Ramos (cell line): ENCODE measurements at regions not wholly inside any gene's neighbourhood (a gene's known extent, or its start where the extent isn't known, plus 50 kb on each side); places are given as distances from the start of the nearest gene placed in this dataset.
"Not testable (repeated sequence)": the region's sequence is repeated elsewhere in the genome, so short reads cannot be mapped to it uniquely, and the experiment has no call there.

Experiments
- in situ Hi-C: fragments of 300-500 bp; cut with MboI; formaldehyde crosslinking; loops from one replicate; pipeline ENCODE4 v1.14.3; 2022; ENCODE audit warnings: low sequenced_read_pairs; ENCODE audit not compliant: unreplicated experiment

DNA sequence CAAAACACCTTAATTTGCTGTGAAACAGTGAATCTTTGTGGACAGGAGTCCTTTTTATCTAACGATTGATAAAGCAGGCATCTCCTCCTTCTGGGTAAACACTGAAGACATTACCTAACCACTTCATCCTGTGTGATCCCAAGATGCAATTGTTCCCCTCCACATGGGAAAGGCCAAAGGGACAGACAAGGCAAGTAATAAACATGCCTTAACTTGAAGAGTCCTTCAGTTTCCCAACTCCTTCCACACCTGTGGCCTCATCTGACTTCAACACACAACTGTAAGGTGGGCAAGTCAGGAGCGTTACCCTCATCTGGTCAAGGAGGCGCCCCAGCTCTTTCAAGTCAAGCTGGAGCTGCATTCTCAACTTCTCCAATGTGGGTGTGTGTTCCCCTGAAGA is 278.6 kb downstream of the ABCC12 start:
- in situ Hi-C loops = no loop called here

DNA sequence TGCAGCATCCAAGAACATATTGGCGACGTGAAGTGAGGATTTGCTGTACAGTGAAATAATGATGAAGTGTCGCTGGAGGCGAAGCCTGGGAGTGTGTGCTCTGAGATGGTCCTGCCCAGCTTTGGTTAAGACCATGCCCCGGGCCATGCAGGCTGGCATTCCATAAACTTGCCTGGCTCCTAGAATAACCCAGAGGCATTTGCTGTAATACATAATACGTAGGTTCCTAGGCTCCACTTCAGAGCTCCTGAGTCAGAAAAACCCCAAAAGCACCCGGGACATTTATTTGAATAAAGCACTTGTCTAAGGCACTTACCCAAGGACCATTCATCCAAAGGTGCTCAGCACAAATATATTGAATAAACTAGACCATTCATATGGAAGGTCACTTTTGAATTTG is 279.3 kb downstream of the ABCC12 start:
- in situ Hi-C loops = no loop called here

DNA sequence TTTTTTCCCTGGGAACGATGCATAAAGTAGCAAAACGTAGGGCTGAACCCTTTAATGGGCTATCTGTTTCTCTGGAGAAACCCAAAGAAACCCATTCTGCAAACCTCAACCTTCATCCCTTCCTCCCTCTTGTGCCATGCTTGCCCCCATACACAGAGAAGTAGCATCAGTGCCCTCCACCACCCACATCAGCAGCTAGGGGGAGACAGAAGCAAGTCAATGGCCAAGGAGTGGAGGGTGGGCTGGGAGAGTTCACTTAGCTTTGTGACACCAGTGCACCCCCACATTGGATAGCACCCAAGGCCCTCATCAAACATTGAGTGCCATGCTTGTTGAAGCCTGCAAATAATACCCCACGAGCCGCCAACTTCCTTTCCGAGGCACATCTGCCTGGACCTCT is 282.4 kb downstream of the ABCC12 start:
- in situ Hi-C loops = no loop called here

DNA sequence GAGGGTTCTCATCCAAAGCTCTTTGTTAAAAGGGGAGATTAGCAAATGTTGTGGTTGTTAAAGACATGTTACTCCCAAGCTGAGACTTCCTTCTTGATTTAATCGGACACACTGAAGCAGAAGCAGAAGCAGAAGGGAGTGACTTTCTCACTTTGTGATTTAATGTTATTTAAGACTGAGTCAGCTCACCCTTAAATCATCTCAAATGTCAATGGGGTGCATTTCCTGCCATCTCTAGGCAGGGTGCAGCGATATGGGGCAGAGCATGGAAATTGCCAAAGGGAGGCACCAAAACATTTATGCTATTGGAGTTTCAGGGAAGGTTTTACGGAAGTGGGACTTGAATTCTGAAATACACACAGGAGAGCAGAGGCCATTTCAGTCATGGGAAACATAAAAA is 283.6 kb downstream of the ABCC12 start:
- in situ Hi-C loops = no loop called here

DNA sequence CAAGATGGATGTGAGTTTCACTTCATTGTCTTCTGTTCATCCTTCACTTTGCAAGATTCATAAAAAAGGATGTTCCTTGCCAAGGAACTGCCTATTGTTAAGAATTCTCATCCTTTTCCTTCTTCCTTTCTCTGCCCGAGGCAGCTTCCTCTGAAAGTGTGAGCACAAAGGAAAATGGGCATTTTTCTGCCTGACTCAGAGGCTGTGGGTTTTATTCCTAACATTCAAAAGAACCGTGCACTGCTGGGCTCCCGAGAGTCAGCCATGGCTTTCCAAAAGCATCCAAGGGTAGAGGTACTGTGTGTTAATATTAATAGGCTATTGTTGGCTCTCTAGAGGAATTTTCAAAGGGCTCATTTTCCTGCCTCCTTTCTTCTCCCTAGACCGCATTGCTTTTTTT is 289.4 kb downstream of the ABCC12 start:
- in situ Hi-C loops = no loop called here

DNA sequence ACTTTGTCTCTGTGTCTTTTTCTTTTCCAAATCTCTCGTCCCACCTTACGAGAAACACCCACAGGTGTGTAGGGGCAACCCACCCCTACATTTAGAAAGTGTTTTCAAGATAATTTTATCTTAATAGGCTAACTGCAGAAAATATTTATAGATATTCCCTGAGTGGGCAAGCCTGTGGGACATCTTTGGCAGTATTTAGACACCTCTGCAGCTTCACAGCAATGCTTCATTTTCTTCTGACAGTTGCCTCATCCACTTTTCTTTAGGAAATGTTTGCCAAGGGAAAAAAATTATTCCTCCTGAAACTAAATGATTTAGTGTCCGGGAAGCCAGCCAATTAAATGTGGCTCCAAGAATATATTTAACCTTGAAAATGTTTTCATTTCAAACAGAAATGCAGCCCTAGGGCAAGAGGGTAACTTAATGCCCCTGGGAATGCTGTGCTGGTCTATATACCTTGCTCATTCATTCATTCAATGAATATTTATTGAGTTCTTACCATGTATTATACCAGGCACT is 290.4 kb downstream of the ABCC12 start:
- in situ Hi-C loops = no loop called here

DNA sequence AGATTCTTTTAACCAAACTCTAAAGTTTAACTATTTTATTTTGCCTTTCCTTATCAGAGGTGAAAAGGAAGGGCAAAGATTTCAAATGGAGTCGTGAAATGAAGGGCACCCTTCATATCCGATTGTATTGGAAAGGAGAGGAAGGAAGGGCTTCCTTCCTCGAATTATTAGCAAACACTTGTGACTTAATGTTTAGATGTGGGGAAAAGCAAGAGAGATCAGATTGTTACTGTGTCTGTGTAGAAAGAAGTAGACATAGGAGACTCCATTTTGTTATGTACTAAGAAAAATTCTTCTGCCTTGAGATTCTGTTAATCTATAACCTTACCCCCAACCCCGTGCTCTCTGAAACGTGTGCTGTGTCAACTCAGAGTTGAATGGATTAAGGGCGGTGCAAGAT is 291.5 kb downstream of the ABCC12 start:
- in situ Hi-C loops = not testable (repeated sequence)

DNA sequence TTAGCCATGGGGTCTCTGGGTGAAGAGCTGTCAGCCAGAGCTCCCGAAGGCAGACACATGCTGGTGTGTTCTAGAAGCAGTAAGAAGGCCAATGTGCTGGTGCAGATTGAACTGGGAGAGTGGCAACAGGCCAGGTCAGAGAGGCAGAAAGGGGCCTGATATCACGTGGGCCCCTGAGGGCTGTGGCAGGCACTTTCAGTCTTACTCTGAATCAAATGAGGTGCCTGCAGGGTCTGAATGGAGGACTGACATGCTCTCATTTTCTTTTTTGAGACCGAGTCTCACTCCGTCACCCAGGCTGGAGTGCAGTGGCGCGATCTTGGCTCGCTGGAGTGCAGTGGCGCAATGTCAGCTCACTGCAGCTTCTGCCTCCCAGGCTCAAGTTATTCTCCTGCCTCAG is 293.8 kb downstream of the ABCC12 start:
- in situ Hi-C loops = no loop called here

DNA sequence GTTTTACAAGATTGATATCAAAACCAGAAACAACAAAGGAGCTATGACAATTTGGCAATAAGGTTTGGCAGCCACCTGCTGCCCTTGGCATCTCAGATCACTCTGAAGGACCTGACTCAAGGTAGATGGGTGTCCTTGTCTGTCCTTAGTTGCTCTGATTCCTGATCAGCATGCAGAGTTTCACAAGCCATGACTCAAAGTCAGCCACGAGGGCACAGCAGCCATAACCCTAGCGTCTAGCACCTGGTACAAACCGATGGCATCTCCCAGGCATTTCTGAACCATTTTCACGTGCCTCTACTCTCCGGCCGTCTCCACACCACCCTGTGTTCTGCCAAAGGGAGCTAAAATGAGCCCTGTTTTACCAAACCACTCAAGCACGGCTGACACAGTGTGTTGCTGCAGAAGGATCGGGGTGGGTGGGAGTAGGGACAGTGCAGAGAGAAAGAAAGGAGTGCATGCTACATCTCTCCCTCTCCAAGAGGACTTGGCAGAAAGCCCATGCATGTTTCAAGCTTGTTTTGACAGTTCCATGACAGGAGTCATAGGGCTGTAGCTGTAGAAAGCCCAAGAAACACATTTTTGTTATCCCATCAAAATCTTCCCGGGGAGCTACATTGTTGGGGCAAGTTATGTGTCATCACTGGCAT is 297.3 kb downstream of the ABCC12 start:
- in situ Hi-C loops = no loop called here

DNA sequence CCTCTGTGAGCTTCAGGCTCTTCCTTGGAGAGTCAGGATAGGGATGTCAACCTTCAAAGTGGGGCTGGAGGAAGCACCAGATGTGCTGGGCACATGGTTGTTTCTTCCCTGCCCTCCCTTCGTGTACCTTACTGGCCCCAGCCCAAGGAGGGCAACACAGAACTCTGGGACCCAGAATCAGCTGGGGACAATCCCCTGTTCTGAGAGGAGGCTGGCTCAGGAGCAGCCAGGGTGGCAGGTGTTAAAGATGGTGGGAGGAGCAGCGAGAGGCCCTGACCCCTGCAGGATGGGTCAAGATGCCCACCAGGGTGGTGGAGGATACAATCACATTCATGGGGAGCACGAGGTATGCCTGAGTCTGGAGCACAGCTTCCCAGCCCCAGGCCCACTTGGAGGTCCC is 300.4 kb downstream of the ABCC12 start:
- in situ Hi-C loops = no loop called here

DNA sequence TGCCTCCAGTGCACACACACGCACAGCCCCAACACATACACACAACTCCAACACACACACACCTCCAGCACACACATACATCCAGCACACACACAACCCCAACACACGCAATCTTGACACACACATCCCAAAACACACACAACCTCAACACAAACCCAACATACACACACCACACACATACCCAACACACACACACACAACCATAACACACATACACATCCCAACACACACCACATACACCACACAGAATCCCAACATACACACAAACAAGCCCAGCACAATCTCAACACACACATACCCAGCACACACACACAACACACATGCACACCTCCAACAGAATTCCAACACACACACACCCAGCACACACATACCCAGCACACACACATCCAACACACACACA is 301.1 kb downstream of the ABCC12 start:
- in situ Hi-C loops = no loop called here

DNA sequence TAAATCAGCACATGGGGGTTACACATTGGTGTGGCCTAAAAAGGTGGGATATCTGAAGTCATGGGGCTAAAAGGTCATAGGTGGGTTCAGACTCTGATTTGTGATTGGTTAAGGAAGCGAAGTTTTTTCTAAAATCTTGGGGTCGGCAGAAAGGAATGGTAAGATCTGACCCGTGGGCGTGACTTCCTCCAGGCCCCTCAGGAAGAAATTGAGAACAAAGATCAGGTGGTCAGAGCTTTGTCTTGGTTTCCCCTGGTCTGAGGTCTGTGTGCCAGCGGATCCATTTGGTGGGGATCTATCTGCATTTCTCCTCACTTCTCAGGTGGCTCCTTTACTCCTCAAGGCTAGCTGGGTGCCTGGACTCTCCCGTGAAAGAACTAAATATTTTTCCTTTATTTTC is 302.8 kb downstream of the ABCC12 start:
- in situ Hi-C loops = no loop called here

DNA sequence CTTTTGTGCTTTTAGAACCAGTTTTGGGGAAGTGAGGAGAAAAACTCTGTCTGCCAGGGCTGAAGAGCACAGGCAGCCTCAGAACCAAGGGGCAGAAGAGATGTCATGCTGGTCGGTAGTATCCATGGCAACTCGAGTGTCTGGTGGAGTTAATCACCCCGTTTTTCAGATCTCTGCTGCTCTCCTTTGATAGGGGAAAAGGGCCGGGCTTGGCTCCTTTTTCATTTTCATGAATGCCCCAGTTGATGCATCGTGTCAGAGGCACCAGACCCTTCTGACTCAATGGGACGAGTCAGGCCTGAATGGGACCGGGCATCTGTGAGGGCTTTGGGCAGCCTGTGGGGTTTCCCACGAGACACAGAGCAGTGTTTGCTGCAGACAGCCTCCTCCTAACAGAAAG is 304.6 kb downstream of the ABCC12 start:
- in situ Hi-C loops = no loop called here

DNA sequence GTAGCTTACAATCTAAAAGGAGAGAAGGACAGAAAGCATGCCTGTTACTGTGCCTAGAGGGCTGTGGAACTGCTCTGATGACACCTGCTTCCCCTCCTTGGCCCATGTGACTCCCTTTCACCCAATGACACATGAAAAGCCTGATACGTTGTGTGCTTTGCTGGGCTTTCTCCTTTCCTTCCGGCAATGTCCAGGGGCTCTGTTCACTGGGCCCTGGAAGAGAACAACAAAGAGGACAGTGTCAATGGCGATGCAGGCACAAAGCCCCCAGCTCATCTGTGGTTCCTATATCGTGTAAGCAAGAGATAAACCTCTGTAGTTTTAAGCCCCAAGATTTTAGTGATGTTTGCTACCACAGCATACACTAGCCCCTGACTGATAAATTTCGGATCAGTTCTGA is 306.1 kb downstream of the ABCC12 start:
- in situ Hi-C loops = no loop called here

DNA sequence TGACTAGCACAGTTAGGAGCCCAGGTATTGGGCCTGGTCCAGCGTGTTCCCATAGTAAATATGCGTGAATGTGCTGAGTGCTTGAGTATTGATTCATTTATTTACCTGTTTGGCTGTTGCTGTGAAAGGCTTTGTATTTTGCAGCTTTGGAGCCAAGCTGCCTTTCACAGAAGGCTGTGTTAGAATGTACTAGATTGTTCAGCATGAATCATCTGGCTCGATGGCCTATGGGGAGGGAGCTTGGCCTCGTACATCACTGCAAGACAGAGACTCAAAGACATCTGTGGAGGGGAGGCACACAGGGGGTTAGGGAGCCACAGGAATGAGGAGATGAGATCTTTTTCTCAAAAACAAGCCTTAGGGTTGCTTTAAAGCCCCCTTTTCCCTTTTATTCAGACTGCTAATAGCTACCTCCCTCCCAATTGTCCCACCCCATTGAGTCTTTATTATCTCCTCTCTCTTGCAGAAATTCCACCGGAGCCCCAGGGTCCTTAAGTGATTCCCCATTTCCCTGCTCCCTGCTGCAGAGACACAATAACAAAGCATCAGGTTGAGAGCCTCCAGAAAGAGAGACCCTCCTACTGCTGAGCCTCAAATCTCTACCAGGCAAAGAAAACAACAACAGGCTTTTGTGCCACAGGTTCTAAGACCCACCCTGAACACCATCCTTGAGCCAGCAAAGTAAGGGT is 307.2 kb downstream of the ABCC12 start:
- in situ Hi-C loops = no loop called here

DNA sequence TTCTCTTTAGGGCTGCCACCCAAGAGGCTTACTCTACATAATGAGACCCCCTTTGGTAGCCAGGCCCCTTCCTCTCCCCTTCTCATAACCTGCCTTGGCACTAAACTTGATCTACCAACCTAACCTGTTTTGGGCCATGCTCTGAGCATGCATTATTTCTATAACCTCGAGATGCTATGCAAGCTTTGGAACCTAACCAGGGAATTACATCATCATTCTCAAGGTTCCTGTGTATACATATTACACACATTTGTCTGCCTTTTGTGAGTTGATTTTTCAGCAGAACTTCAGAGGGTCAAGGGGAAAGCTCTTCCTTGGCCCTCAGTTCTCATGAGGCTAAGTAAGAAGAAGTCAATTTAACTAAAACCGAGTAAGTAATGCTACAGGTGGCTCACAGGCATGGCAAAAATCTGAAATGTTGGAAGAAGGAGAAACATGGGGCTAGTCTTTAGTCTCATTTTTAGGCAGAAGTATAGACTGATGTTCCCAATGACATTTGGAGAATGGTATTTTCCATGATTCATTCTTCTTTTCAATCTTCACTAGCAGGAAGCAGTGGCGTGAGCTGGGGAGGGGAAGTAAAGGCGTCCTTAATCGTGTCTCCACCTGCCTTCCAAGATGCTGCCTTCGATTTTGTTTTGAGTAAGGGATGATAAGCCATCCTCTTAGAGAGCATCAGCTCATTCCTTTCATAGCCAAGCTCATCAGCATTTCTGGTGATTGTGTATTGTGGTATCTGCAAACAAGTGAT is 308.4 kb downstream of the ABCC12 start:
- in situ Hi-C loops = no loop called here

DNA sequence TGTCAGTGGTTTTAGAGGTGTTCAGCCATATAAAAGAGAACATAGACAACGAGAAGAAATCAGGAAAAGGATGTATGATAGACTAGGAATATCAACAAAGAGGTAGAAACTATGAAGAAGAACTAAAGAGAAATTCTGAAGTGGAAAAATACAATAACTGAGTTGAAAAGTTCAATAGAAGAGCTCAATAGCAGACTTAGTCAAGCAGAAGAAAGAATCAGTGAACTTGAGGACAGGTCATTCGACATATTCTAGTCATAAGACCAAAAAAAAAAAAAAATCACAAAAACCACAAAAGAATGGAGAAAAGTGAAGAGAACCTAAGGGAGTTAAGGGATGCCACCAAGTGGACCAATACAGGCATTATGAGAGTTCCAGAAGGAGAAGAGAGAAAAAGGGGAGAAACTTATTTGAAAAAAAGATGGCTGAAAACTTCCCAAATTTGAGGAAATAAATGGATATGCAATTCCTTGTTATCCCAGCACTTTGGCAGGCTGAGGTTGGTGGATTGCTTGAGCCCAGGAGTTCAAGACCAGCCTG is 321.2 kb downstream of the ABCC12 start:
- in situ Hi-C loops = no loop called here

DNA sequence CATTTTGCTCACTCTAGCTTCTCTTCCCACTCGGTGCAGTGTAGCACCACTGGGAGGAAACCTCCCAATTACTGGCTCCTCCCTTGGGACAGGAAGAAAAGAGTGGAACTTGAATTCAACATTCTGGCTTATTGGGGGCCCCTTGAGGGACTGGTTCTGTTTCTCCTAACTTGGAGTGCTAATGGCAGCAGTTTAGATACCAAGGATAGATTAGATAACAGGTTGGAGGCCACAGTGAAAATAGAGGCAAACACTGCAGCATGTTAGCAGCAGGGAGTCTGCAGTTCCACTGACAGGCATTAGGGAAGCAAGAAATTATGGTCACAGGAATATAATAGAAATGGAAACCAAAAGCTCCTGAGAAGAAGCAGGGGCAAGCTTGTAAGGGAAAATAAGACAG is 322.0 kb downstream of the ABCC12 start:
- in situ Hi-C loops = no loop called here

DNA sequence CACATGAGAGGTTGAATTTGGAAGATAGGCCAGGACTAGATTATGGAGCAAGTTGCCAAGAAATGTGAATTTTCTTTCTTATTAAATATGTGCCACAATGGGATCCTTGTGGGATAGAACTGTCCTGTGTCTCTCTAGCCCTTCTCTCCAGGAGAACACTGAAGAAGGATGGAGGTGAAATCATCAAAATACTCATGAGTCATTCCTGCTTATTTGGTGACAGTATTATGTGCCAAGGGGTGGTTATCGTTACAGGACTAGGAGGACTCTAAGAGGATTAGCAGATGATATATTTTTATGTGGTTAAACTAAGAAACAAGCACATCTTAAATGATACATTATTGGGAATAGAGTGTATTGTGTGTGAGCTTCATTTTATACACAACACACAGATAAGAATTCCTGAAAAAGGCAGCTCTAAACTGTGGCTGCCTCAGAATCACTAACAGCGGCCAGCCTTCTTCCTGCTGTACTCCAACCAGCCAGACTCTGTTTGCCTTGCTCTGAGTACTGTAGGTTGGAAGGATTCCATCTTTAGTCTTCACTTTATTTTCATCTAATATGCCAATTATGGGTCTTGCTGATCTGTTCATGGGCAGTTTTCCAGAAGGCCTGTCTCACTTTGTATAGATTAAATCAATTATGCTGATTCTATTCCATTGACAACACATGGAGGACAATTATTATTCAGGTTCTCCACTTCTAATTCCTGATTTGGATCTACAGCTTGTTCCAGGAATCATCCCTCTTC is 325.8 kb downstream of the ABCC12 start:
- in situ Hi-C loops = no loop called here

DNA sequence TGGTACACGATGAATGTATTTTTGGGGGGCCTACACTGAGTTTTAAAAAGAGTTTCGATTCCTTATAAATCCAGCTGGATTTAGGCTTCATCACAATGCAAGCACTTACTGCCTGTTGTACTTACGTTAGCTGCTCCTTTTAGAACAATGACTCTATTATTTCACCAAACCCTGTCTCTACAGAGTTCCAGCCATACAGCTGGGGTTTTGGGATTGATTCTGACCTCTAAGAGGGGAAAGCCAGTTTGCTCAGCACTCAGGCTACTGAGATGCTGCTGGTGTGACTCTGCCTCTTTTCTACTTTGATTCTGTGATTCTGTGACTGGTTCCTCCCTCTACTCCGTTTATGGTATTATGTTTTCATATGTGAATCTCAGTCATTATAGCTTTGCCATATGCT is 329.7 kb downstream of the ABCC12 start:
- in situ Hi-C loops = no loop called here
